ENCODE measurements at regions not wholly inside any gene's neighbourhood (a gene's known extent, or its start where the extent isn't known, plus 50 kb on each side); places are given as distances from the start of the nearest gene placed in this dataset.

- TF ChIP-seq, protein P1, sequence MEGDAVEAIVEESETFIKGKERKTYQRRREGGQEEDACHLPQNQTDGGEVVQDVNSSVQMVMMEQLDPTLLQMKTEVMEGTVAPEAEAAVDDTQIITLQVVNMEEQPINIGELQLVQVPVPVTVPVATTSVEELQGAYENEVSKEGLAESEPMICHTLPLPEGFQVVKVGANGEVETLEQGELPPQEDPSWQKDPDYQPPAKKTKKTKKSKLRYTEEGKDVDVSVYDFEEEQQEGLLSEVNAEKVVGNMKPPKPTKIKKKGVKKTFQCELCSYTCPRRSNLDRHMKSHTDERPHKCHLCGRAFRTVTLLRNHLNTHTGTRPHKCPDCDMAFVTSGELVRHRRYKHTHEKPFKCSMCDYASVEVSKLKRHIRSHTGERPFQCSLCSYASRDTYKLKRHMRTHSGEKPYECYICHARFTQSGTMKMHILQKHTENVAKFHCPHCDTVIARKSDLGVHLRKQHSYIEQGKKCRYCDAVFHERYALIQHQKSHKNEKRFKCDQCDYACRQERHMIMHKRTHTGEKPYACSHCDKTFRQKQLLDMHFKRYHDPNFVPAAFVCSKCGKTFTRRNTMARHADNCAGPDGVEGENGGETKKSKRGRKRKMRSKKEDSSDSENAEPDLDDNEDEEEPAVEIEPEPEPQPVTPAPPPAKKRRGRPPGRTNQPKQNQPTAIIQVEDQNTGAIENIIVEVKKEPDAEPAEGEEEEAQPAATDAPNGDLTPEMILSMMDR (IDR thresholded peaks at IDR 0.05): no peak
- ATAC-seq: no peak
- CTCF ChIA-PET: no interaction called here
- Mint-ChIP-seq H3K36me3 (ENCODE audit: low read depth) (no peaks in the 10 kb centered on the region), H3K4me1 (ENCODE audit: low read depth) (peaks cover 36% of the 10 kb centered on the region), H3K27ac (no peak overlapping the region), H3K9me3 (no peaks in the 10 kb centered on the region), H3K4me3 (no peak overlapping the region), H3K27me3 (peaks cover 8% of the 10 kb centered on the region)
- intact Hi-C loops (cut with micrococcal nuclease): loop anchor here (5.0 kb wide), 1 partner anchor 151 kb away; the partner anchor contains the start of gene CEBPB
- POLR2A ChIA-PET: no interaction called here
- no peak for DNase-seq
These were observed 153.0 kb downstream of the CEBPB start for GRCh38 chr20:50343490-50344179.

DNA sequence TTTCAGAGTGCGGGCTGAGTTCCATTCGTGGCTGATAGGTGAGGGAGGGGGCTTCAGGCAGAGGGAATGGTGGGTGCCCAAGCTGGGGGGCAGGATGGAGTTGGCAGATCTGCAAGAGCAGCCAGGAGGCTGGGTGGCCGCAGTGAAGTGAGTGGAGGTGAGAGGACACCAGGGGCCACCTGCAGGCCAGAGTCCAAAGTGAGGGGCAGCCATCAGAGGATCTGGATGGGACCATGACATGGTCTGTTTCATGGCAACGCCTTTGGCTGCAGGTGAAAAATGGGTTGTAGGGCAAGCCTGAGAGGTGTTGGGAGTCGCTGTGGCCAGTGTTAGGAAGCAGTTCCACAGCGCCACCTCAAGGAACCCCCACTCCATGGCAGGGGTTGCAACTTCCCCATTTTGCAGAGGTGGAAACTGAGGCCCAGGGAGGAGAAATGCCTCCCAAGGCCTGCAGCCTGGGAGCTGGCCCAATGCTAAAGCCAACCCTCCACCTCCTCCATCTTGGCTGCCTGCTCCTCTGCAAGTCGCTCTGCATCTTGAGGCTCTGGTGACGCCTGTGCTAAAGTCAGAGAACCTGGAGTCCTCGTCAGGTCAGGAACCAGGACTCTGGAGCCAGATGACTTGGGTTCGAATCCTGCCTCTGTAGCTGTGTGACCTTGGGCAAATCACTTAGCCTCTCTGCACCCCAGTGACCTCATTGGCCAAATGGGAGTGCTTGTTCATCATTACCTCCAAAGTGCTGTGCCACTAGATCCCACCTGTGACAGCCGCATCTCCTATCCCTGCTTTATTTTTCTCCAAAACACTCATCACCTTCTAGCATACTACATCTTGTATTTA is 153.8 kb downstream of the CEBPB start:
- H3K36me3 Mint-ChIP-seq (ENCODE audit: low read depth): no peaks in the 10 kb centered on the region
- TF ChIP-seq, protein P1 (IDR thresholded peaks at IDR 0.05): peak; percentile 14
- no peak overlapping the region for H3K4me3 Mint-ChIP-seq
- intact Hi-C loops (cut with micrococcal nuclease): loop anchor here (5.0 kb wide), 1 partner anchor 152 kb away; the partner anchor contains the start of gene CEBPB
- peaks cover 34% of the 10 kb centered on the region for H3K4me1 Mint-ChIP-seq (ENCODE audit: low read depth)
- peaks cover 8% of the 10 kb centered on the region for H3K27me3 Mint-ChIP-seq
- ATAC-seq (no peak), DNase-seq (peak; percentile 38)
- H3K27ac Mint-ChIP-seq: no peak overlapping the region
- POLR2A ChIA-PET: no interaction called here
- CTCF ChIA-PET: no interaction called here
- no peaks in the 10 kb centered on the region for H3K9me3 Mint-ChIP-seq

DNA sequence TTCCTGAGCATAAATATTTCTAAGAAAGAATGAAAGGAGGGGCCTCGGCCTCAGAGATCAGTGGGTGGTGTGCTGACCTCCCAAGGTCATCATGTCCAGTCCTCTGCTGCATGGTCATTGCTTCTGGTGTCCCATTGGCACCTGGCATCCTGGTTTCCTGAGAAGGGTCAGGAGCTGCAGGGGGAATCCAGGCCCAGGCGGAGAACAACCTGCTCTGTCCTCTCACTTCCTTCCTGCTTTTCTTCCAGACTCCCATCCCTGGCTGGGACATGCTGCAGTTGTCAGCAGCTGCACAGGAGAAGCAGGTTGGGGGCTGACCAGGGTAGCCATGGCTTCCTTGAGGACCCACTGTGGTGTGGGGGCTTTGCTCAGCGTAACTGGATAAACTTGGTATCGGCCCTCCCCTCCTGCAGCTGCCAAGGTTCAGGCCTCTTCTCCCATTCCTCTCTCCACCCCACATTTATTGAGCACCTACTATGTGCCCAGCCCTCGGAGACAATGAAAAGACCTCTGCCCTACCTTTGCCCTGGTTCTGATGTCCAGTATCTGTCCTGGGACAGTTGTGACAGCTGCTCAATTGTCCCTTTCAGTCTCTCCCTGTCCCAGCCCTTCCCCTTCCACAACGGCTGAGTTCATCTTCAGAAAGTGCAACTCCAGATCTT is 155.2 kb downstream of the CEBPB start:
- ChIA-PET POLR2A (no interaction called here), CTCF (interaction anchor here (1.1 kb wide), 1 partner anchor 98 kb away, joined by 3 read pairs; no protein-coding TSS in a partner anchor)
- H3K9me3 Mint-ChIP-seq: no peaks in the 10 kb centered on the region
- H3K4me3 Mint-ChIP-seq: no peak overlapping the region
- H3K27ac Mint-ChIP-seq: no peak overlapping the region
- TF ChIP-seq, protein P1 (IDR thresholded peaks at IDR 0.05): no peak
- ATAC-seq (no peak), DNase-seq (no peak)
- H3K27me3 Mint-ChIP-seq: peaks cover 8% of the 10 kb centered on the region
- H3K36me3 Mint-ChIP-seq (ENCODE audit: low read depth): no peaks in the 10 kb centered on the region
- intact Hi-C loops (cut with micrococcal nuclease): no loop called here
- H3K4me1 Mint-ChIP-seq (ENCODE audit: low read depth): peaks cover 30% of the 10 kb centered on the region

- peaks cover 30% of the 10 kb centered on the region for H3K4me1 Mint-ChIP-seq (ENCODE audit: low read depth)
- intact Hi-C loops (cut with micrococcal nuclease): no loop called here
- no peaks in the 10 kb centered on the region for H3K36me3 Mint-ChIP-seq (ENCODE audit: low read depth)
- no peak overlapping the region for H3K4me3 Mint-ChIP-seq
- DNase-seq (peak; percentile 31), ATAC-seq (no peak)
- ChIA-PET POLR2A (no interaction called here), CTCF (interaction anchor here (0.8 to 2.1 kb wide), 3 partner anchors 8 to 121 kb away, joined by 3 to 9 read pairs (median 3); no protein-coding TSS in a partner anchor)
- H3K9me3 Mint-ChIP-seq: no peaks in the 10 kb centered on the region
- TF ChIP-seq, protein P1 (IDR thresholded peaks at IDR 0.05): no peak
- H3K27me3 Mint-ChIP-seq: peaks cover 8% of the 10 kb centered on the region
- H3K27ac Mint-ChIP-seq: peak overlapping the region; percentile 40
These were observed 156.0 kb downstream of the CEBPB start for GRCh38 chr20:50346374-50347283.
